ENCODE measurements at regions not wholly inside any gene's neighbourhood (a gene's known extent, or its start where the extent isn't known, plus 50 kb on each side); places are given as distances from the start of the nearest gene placed in this dataset.

DNA sequence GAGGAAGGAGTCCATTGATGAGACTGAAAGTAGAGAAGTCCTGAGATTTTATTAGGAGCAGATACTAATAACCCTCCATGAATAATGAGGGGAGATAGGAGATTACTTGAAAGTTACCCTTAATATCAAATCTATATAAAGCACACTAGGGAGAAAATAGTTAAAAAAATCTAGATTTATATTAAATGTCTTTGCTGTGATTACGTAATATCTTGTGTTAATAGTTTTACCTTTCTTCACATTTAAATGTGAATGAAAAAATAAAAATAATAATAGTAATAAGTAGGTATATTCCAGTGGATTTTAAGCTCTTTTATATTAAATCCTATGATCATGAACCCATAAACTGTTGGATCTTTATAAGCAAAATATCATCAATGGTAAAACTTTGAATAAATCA is 267.3 kb upstream of the SYT10 start:
- Mint-ChIP-seq H3K4me3 (no peak overlapping the region), H3K27me3 (ENCODE audit: insufficient read depth, low read depth, poor library complexity) (no peaks in the 10 kb centered on the region), H3K9me3 (no peaks in the 10 kb centered on the region), H3K4me1 (no peaks in the 10 kb centered on the region; the same call in 2 of the 3 replicates), H3K27ac (no peak overlapping the region), H3K36me3 (ENCODE audit: low read depth) (no peaks in the 10 kb centered on the region)
- no peak for DNase-seq (ENCODE audit: low spot score)
- Histone ChIP-seq H4K20me1 (replicated peaks; ENCODE audit: insufficient read depth) (no peaks in the 10 kb centered on the region), H3K36me3 (ENCODE audit: insufficient read depth) (no peaks in the 10 kb centered on the region), H3K4me3 (no peak overlapping the region), H3K79me2 (replicated peaks; ENCODE audit: insufficient read depth) (no peaks in the 10 kb centered on the region), H3K27ac (ENCODE audit: low read depth) (no peak overlapping the region), H3K4me1 (ENCODE audit: insufficient read depth) (no peaks in the 10 kb centered on the region; the same call in none of the 2 replicates), H2AFZ (no peak overlapping the region), H3F3A (replicated peaks; ENCODE audit: low read depth) (no peaks in the 10 kb centered on the region), H3K4me2 (no peak overlapping the region), H3K27me3 (ENCODE audit: insufficient read depth) (no peaks in the 10 kb centered on the region), H3K9me2 (ENCODE audit: insufficient read depth) (no peaks in the 10 kb centered on the region)
- ATAC-seq: no peak
- TF ChIP-seq, protein P1, sequence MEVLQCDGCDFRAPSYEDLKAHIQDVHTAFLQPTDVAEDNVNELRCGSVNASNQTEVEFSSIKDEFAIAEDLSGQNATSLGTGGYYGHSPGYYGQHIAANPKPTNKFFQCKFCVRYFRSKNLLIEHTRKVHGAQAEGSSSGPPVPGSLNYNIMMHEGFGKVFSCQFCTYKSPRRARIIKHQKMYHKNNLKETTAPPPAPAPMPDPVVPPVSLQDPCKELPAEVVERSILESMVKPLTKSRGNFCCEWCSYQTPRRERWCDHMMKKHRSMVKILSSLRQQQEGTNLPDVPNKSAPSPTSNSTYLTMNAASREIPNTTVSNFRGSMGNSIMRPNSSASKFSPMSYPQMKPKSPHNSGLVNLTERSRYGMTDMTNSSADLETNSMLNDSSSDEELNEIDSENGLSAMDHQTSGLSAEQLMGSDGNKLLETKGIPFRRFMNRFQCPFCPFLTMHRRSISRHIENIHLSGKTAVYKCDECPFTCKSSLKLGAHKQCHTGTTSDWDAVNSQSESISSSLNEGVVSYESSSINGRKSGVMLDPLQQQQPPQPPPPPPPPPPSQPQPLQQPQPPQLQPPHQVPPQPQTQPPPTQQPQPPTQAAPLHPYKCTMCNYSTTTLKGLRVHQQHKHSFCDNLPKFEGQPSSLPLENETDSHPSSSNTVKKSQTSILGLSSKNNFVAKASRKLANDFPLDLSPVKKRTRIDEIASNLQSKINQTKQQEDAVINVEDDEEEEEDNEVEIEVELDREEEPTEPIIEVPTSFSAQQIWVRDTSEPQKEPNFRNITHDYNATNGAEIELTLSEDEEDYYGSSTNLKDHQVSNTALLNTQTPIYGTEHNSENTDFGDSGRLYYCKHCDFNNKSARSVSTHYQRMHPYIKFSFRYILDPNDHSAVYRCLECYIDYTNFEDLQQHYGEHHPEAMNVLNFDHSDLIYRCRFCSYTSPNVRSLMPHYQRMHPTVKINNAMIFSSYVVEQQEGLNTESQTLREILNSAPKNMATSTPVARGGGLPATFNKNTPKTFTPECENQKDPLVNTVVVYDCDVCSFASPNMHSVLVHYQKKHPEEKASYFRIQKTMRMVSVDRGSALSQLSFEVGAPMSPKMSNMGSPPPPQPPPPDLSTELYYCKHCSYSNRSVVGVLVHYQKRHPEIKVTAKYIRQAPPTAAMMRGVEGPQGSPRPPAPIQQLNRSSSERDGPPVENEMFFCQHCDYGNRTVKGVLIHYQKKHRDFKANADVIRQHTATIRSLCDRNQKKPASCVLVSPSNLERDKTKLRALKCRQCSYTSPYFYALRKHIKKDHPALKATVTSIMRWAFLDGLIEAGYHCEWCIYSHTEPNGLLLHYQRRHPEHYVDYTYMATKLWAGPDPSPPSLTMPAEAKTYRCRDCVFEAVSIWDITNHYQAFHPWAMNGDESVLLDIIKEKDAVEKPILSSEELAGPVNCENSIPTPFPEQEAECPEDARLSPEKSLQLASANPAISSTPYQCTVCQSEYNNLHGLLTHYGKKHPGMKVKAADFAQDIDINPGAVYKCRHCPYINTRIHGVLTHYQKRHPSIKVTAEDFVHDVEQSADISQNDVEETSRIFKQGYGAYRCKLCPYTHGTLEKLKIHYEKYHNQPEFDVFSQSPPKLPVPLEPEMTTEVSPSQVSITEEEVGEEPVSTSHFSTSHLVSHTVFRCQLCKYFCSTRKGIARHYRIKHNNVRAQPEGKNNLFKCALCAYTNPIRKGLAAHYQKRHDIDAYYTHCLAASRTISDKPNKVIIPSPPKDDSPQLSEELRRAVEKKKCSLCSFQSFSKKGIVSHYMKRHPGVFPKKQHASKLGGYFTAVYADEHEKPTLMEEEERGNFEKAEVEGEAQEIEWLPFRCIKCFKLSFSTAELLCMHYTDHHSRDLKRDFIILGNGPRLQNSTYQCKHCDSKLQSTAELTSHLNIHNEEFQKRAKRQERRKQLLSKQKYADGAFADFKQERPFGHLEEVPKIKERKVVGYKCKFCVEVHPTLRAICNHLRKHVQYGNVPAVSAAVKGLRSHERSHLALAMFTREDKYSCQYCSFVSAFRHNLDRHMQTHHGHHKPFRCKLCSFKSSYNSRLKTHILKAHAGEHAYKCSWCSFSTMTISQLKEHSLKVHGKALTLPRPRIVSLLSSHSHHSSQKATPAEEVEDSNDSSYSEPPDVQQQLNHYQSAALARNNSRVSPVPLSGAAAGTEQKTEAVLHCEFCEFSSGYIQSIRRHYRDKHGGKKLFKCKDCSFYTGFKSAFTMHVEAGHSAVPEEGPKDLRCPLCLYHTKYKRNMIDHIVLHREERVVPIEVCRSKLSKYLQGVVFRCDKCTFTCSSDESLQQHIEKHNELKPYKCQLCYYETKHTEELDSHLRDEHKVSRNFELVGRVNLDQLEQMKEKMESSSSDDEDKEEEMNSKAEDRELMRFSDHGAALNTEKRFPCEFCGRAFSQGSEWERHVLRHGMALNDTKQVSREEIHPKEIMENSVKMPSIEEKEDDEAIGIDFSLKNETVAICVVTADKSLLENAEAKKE (CRISPR knock-in tag; IDR thresholded peaks at IDR 0.05): no peak
- TF ChIP-seq CREB1 (CRISPR knock-in tag; IDR thresholded peaks at IDR 0.05; ENCODE audit: low read depth) (no peak), POLR2AphosphoS5 (IDR thresholded peaks at IDR 0.05; ENCODE audit: low read depth) (no peak), ZNF331 (CRISPR knock-in tag; IDR thresholded peaks at IDR 0.05; ENCODE audit: low read depth) (no peak), NANOG (IDR thresholded peaks at IDR 0.05; ENCODE audit: borderline replicate concordance) (no peak), EZH2 (IDR thresholded peaks at IDR 0.05; ENCODE audit: low read depth, unreplicated experiment) (no peak), ZNF114 (CRISPR knock-in tag; IDR thresholded peaks at IDR 0.05) (no peak), JUNB (IDR thresholded peaks at IDR 0.05; ENCODE audit: unreplicated experiment) (no peak), EZH2phosphoT487 (IDR thresholded peaks at IDR 0.05; ENCODE audit: unreplicated experiment) (no peak), STAT1 (IDR thresholded peaks at IDR 0.05; ENCODE audit: unreplicated experiment) (no peak)
- TF ChIP-seq, protein P2, sequence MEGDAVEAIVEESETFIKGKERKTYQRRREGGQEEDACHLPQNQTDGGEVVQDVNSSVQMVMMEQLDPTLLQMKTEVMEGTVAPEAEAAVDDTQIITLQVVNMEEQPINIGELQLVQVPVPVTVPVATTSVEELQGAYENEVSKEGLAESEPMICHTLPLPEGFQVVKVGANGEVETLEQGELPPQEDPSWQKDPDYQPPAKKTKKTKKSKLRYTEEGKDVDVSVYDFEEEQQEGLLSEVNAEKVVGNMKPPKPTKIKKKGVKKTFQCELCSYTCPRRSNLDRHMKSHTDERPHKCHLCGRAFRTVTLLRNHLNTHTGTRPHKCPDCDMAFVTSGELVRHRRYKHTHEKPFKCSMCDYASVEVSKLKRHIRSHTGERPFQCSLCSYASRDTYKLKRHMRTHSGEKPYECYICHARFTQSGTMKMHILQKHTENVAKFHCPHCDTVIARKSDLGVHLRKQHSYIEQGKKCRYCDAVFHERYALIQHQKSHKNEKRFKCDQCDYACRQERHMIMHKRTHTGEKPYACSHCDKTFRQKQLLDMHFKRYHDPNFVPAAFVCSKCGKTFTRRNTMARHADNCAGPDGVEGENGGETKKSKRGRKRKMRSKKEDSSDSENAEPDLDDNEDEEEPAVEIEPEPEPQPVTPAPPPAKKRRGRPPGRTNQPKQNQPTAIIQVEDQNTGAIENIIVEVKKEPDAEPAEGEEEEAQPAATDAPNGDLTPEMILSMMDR (conservative IDR thresholded peaks at IDR 0.05; ENCODE audit: low read depth in 2 of 2): no peak
- TF ChIP-seq, protein P3, sequence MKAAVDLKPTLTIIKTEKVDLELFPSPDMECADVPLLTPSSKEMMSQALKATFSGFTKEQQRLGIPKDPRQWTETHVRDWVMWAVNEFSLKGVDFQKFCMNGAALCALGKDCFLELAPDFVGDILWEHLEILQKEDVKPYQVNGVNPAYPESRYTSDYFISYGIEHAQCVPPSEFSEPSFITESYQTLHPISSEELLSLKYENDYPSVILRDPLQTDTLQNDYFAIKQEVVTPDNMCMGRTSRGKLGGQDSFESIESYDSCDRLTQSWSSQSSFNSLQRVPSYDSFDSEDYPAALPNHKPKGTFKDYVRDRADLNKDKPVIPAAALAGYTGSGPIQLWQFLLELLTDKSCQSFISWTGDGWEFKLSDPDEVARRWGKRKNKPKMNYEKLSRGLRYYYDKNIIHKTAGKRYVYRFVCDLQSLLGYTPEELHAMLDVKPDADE (IDR thresholded peaks at IDR 0.05): no peak
- TF ChIP-seq, protein P4, sequence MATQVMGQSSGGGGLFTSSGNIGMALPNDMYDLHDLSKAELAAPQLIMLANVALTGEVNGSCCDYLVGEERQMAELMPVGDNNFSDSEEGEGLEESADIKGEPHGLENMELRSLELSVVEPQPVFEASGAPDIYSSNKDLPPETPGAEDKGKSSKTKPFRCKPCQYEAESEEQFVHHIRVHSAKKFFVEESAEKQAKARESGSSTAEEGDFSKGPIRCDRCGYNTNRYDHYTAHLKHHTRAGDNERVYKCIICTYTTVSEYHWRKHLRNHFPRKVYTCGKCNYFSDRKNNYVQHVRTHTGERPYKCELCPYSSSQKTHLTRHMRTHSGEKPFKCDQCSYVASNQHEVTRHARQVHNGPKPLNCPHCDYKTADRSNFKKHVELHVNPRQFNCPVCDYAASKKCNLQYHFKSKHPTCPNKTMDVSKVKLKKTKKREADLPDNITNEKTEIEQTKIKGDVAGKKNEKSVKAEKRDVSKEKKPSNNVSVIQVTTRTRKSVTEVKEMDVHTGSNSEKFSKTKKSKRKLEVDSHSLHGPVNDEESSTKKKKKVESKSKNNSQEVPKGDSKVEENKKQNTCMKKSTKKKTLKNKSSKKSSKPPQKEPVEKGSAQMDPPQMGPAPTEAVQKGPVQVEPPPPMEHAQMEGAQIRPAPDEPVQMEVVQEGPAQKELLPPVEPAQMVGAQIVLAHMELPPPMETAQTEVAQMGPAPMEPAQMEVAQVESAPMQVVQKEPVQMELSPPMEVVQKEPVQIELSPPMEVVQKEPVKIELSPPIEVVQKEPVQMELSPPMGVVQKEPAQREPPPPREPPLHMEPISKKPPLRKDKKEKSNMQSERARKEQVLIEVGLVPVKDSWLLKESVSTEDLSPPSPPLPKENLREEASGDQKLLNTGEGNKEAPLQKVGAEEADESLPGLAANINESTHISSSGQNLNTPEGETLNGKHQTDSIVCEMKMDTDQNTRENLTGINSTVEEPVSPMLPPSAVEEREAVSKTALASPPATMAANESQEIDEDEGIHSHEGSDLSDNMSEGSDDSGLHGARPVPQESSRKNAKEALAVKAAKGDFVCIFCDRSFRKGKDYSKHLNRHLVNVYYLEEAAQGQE (IDR thresholded peaks at IDR 0.05; ENCODE audit: unreplicated experiment): no peak
